NB4 (cell line): ENCODE measurements at regions not wholly inside any gene's neighbourhood (a gene's known extent, or its start where the extent isn't known, plus 50 kb on each side); places are given as distances from the start of the nearest gene placed in this dataset.
"Not testable (repeated sequence)": the region's sequence is repeated elsewhere in the genome, so short reads cannot be mapped to it uniquely, and the experiment has no call there.

Source experiments
- DNase-seq: peaks from one replicate; pipeline ENCODE4 v3.0.0; 2010; ENCODE audit warnings: low read depth
- H3K4me3 ChIP-seq: one replicate; pipeline ENCODE4 v1.5.1; 2011; ENCODE audit warnings: mild to moderate bottlenecking, low read depth, low read length, moderate library complexity
- MYC ChIP-seq: IDR thresholded peaks from 2 replicates; pipeline ENCODE4 v1.6.1; 2011; ENCODE audit warnings: low read depth, low read length
- POLR2A ChIP-seq: IDR thresholded peaks from 2 replicates; pipeline ENCODE4 v1.6.1; 2011; ENCODE audit warnings: mild to moderate bottlenecking; ENCODE audit not compliant: insufficient read length; ENCODE audit errors: extremely low read depth
- TF ChIP-seq, protein P1 (sequence below): IDR thresholded peaks from 2 replicates; pipeline ENCODE4 v1.6.1; 2011; ENCODE audit warnings: low read depth, low read length
- TF ChIP-seq, protein P2 (sequence below): IDR thresholded peaks from one replicate; pipeline ENCODE4 v1.5.1; 2012; ENCODE audit warnings: low read depth, low read length

DNA sequence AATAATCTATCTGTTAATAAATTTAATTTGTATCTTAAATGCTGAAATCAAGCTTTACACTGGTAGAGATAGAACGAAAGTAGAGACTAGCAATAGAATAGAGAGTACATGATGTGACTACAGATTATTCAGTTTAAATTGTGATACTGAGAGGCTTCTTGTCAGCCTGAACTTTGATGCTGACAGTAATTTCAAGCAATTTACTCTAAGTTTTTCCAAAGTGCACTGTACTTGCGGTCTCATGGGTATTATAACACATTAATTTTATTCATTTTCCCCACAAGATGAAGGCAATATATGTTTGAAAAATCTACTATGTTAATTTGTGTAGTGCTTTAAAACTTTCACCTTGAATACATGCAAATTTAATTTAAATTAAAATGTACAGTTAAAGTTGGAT is 914.0 kb upstream of the FBXO33 start:
- no peak for DNase-seq
- no peak overlapping the region for H3K4me3 ChIP-seq
- TF ChIP-seq POLR2A, result no peak
- TF ChIP-seq, protein P1, sequence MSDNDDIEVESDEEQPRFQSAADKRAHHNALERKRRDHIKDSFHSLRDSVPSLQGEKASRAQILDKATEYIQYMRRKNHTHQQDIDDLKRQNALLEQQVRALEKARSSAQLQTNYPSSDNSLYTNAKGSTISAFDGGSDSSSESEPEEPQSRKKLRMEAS, result no peak
- no peak for TF ChIP-seq MYC
- TF ChIP-seq, protein P2, sequence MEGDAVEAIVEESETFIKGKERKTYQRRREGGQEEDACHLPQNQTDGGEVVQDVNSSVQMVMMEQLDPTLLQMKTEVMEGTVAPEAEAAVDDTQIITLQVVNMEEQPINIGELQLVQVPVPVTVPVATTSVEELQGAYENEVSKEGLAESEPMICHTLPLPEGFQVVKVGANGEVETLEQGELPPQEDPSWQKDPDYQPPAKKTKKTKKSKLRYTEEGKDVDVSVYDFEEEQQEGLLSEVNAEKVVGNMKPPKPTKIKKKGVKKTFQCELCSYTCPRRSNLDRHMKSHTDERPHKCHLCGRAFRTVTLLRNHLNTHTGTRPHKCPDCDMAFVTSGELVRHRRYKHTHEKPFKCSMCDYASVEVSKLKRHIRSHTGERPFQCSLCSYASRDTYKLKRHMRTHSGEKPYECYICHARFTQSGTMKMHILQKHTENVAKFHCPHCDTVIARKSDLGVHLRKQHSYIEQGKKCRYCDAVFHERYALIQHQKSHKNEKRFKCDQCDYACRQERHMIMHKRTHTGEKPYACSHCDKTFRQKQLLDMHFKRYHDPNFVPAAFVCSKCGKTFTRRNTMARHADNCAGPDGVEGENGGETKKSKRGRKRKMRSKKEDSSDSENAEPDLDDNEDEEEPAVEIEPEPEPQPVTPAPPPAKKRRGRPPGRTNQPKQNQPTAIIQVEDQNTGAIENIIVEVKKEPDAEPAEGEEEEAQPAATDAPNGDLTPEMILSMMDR, result no peak

DNA sequence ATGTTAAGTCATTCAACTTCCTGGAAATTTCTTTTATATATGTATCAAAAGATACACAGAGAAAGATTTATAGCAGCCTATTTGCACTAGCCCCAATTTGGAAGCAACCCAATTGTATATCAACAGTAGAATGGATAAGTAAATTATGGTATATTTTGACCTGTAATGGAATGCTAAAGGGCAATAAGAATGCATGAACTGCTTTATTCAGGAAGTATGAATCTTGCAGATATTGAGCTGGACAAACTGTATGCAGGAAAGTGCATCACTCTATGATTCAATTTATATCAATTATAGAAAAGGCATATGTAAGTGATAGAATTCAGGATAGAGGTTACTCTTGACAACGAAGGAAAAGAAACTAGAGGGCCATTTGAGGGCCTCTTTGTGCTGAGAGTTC is 913.1 kb upstream of the FBXO33 start:
- no peak overlapping the region for H3K4me3 ChIP-seq
- DNase-seq, result no peak
- TF ChIP-seq, protein P2, result no peak
- TF ChIP-seq POLR2A, result no peak
- TF ChIP-seq MYC, result no peak
- TF ChIP-seq, protein P1, result no peak

DNA sequence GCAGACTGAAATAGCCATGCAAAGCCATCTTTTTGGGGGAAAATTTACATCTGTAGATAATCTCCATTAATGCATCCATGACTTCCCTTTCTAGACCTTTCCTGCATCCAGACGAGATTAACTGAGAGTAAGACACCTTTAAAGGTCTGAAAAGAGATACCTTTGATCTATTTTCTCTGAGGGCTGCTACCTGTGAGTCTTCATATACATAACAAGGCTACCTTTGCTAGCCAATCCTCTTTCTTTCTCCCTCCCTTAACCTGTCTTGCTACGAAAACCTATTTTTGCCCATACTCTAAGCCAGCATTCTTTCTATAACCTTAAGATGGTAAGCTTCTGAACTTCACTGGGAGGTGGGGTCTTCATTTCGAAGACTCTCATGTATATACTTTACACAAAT is 908.5 kb upstream of the FBXO33 start:
- no peak overlapping the region for H3K4me3 ChIP-seq
- TF ChIP-seq MYC (no peak), POLR2A (no peak)
- TF ChIP-seq, protein P1, result no peak
- TF ChIP-seq, protein P2, result no peak
- DNase-seq, result no peak

DNA sequence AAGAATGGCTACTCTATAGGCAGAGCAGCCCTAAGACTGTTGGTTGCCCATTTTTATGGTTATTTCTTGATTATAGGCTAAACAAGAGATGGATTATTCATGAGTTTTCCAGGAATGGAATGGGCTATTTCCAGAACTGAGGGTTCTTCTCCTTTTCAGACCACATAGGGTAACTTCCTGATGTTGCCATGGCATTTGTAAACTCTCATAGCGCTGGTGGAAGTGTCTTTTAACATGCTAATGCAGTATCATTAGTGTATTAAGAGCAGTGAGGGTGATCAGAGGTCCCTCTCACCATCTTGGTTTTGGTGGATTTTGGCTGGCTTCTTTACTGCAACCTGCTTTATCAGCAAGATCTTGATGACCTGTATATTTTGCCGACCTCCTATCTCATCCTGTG is 904.6 kb upstream of the FBXO33 start:
- no peak for TF ChIP-seq POLR2A
- TF ChIP-seq, protein P2, result no peak
- TF ChIP-seq, protein P1, result no peak
- no peak for TF ChIP-seq MYC
- DNase-seq, result no peak
- H3K4me3 ChIP-seq, result no peak overlapping the region

DNA sequence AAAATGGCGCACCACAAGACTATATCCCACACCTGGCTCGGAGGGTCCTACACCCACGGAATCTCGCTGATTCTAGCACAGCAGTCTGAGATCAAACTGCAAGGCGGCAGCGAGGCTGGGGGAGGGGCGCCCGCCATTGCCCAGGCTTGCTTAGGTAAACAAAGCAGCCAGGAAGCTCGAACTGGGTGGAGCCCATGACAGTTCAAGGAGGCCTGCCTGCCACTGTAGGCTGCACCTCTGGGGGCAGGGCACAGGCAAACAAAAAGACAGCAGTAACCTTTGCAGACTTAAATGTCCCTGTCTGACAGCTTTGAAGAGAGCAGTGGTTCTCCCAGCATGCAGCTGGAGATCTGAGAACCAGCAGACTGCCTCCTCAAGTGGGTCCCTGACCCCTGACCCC is 894.3 kb upstream of the FBXO33 start:
- DNase-seq, H3K4me3 ChIP-seq: not testable (repeated sequence)

DNA sequence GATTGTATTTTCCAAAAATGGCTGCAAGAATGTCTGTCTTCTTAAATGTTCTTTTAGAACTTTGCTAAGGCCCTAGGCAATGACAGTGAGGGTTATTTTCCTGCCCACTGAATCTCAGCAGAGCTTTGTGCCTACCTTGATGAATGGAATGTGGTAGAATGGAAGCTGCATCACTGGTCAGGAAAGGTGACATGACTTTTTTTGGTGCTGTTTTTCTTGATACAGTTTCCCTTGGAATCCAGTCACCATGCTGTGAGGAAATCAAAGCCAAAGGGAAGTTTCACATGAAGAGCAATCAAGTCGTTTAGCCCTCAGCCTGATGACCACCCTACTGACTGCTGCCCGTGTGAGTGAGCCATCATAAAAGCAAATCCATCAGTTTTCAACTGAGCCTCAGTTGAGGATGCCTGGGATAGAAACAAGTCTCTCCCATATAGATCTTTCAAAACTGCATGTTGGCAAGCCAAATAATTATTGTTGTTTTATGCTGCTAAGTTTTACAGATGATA is 886.0 kb upstream of the FBXO33 start:
- H3K4me3 ChIP-seq, result no peak overlapping the region
- DNase-seq, result no peak
- TF ChIP-seq POLR2A, result no peak
- no peak for TF ChIP-seq MYC
- TF ChIP-seq, protein P1, result no peak
- TF ChIP-seq, protein P2, result no peak
